WTC11 (cell line): ENCODE measurements at regions not wholly inside any gene's neighbourhood (a gene's known extent, or its start where the extent isn't known, plus 50 kb on each side); places are given as distances from the start of the nearest gene placed in this dataset.

Source experiments
- CTCF ChIP-seq: fragments of 200-600 bp; IDR thresholded peaks from 2 replicates; pipeline ENCODE4 v1.8.0; 2022; ENCODE audit warnings: antibody characterized with exemption
- ESRRA ChIP-seq: sonication (generic); formaldehyde crosslinking; IDR thresholded peaks from 2 replicates; pipeline ENCODE4 v1.8.1; 2022; ENCODE audit warnings: mild to moderate bottlenecking, missing genetic modification reagents, borderline replicate concordance
- JUN ChIP-seq: sonication (generic); formaldehyde crosslinking; IDR thresholded peaks from 2 replicates; pipeline ENCODE4 v1.8.0; 2023; ENCODE audit warnings: mild to moderate bottlenecking, missing genetic modification reagents
- NFYB ChIP-seq: sonication (generic); formaldehyde crosslinking; conservative IDR thresholded peaks from 2 replicates; pipeline ENCODE4 v1.8.0; 2022; ENCODE audit warnings: low read depth, missing genetic modification reagents

- no peak for TF ChIP-seq CTCF
- no peak for TF ChIP-seq JUN (CRISPR knock-in tag)
- TF ChIP-seq ESRRA (CRISPR knock-in tag) = no peak
- no peak for TF ChIP-seq NFYB
Measured at GRCh38 chr5:74085782-74086181, 459.8 kb downstream of the ARHGEF28 start.
